IMR-90 (cell line): ENCODE measurements at regions not wholly inside any gene's neighbourhood (a gene's known extent, or its start where the extent isn't known, plus 50 kb on each side); places are given as distances from the start of the nearest gene placed in this dataset.

Experiments used
- ATAC-seq: fragments of 200-7000 bp; cut with Tn5 transposase; 2 replicates; pipeline ENCODE4 v1.9.1; 2020; ENCODE audit warnings: low read depth, mild to moderate bottlenecking, moderate library complexity
- BruUV-seq: library from RNA; stranded (reverse); fragments of 400-500 nt; replicated peaks from 2 replicates; lab custom pipeline; 2021; lab: Mats Ljungman, UMichigan
- CTCF ChIA-PET: fragments of 300-600 bp; formaldehyde crosslinking; extraction: SDS; loops from one replicate; lab custom pipeline; 2021; ENCODE audit warnings: antibody characterized with exemption; lab: Yijun Ruan, JAX
- POLR2A ChIA-PET: fragments of 300-600 bp; sonication (Branson Sonifier 250); formaldehyde crosslinking; loops from one replicate; lab custom pipeline; 2022; ENCODE audit warnings: antibody characterized with exemption; ENCODE audit not compliant: unreplicated experiment; lab: Charles Lee
- DNase-seq: peaks from one replicate; pipeline ENCODE4 v3.0.0; 2013
- H2AFZ ChIP-seq: replicated peaks from 2 replicates; pipeline ENCODE3; 2013; ENCODE audit warnings: low read length, mild to moderate bottlenecking; ENCODE audit not compliant: poor library complexity
- H2AK5ac ChIP-seq: 2 replicates; pipeline ENCODE4 v1.6.1; 2013; ENCODE audit warnings: low read depth, low read length, inconsistent platforms
- H2AK9ac ChIP-seq: replicated peaks from 2 replicates; pipeline ENCODE3; 2013; ENCODE audit warnings: mild to moderate bottlenecking, low read depth, low read length, moderate library complexity; ENCODE audit not compliant: poor library complexity
- H2BK120ac ChIP-seq: 2 replicates; pipeline ENCODE4 v1.6.1; 2013; ENCODE audit warnings: low read depth, low read length, inconsistent platforms
- H2BK15ac ChIP-seq: 3 replicates; pipeline ENCODE4 v1.6.1; 2013; ENCODE audit warnings: low read depth, low read length, inconsistent platforms
- H2BK20ac ChIP-seq: 2 replicates; pipeline ENCODE4 v1.6.1; 2013; ENCODE audit warnings: low read depth, mild to moderate bottlenecking, inconsistent platforms, low read length, moderate library complexity
- H2BK5ac ChIP-seq: 2 replicates; pipeline ENCODE4 v1.6.1; 2013; ENCODE audit warnings: mild to moderate bottlenecking, low read depth, low read length, inconsistent platforms; ENCODE audit not compliant: poor library complexity, severe bottlenecking
- H3K14ac ChIP-seq: replicated peaks from 2 replicates; pipeline ENCODE4 v1.6.1; 2013; ENCODE audit warnings: low read depth, low read length, inconsistent platforms
- H3K18ac ChIP-seq: 2 replicates; pipeline ENCODE4 v1.6.1; 2013; ENCODE audit warnings: low read depth, low read length, control low read depth
- H3K23ac ChIP-seq: 2 replicates; pipeline ENCODE4 v1.6.1; 2013; ENCODE audit warnings: low read depth, low read length, inconsistent platforms
- H3K27ac ChIP-seq: 2 replicates; pipeline ENCODE4 v1.5.1; 2013; ENCODE audit warnings: mild to moderate bottlenecking, control low read depth, low read length; ENCODE audit not compliant: insufficient read depth
- H3K27me3 ChIP-seq: 2 replicates; pipeline ENCODE4 v1.6.1; 2013; ENCODE audit warnings: low read length; ENCODE audit not compliant: control insufficient read depth, insufficient read depth
- H3K36me3 ChIP-seq: 2 replicates; pipeline ENCODE4 v1.6.1; 2013; ENCODE audit warnings: low read length, mixed read lengths; ENCODE audit not compliant: control insufficient read depth, insufficient read depth
- H3K4ac ChIP-seq: 2 replicates; pipeline ENCODE4 v1.6.1; 2013; ENCODE audit warnings: low read depth, low read length, inconsistent platforms
- H3K4me1 ChIP-seq: 2 replicates; pipeline ENCODE4 v1.6.1; 2013; ENCODE audit warnings: low read length, mixed read lengths; ENCODE audit not compliant: control insufficient read depth, insufficient read depth
- H3K4me2 ChIP-seq: 2 replicates; pipeline ENCODE4 v1.6.1; 2013; ENCODE audit warnings: low read depth, mild to moderate bottlenecking, control low read depth, low read length, moderate library complexity
- H3K4me3 ChIP-seq: 2 replicates; pipeline ENCODE4 v1.5.1; 2013; ENCODE audit warnings: low read depth, mild to moderate bottlenecking, control low read depth, low read length, moderate library complexity; ENCODE audit not compliant: insufficient read depth
- H3K56ac ChIP-seq: 2 replicates; pipeline ENCODE4 v1.6.1; 2013; ENCODE audit warnings: low read length, inconsistent platforms; ENCODE audit not compliant: insufficient read depth; ENCODE audit errors: extremely low read depth
- H3K79me1 ChIP-seq, 2 experiments: 2 replicates each; pipeline ENCODE4 v1.6.1; 2013; ENCODE audit warnings: low read length in 2 of 2, inconsistent platforms in 1 of 2, low read depth in 1 of 2
- H3K9ac ChIP-seq: 2 replicates; pipeline ENCODE4 v1.6.1; 2013; ENCODE audit warnings: low read depth, low read length, control low read depth
- H3K9me1 ChIP-seq: 2 replicates; pipeline ENCODE4 v1.6.1; 2013; ENCODE audit warnings: low read length, inconsistent platforms; ENCODE audit not compliant: insufficient read depth
- H3K9me3 ChIP-seq: 2 replicates; pipeline ENCODE4 v1.6.1; 2013; ENCODE audit warnings: low read length; ENCODE audit not compliant: control insufficient read depth, insufficient read depth
- H4K20me1 ChIP-seq: 2 replicates; pipeline ENCODE4 v1.6.1; 2013; ENCODE audit warnings: low read length, inconsistent platforms; ENCODE audit not compliant: insufficient read depth
- H4K5ac ChIP-seq: 2 replicates; pipeline ENCODE4 v1.6.1; 2013; ENCODE audit warnings: mild to moderate bottlenecking, low read depth, low read length, control low read depth
- H4K8ac ChIP-seq, 2 experiments: 2 replicates each; pipeline ENCODE4 v1.6.1; 2013; ENCODE audit warnings: low read depth in 2 of 2, low read length in 2 of 2, control low read depth in 1 of 2, inconsistent platforms in 1 of 2
- H4K91ac ChIP-seq: 2 replicates; pipeline ENCODE4 v1.6.1; 2013; ENCODE audit warnings: low read depth, low read length, inconsistent platforms; ENCODE audit not compliant: insufficient read depth
- BHLHE40 ChIP-seq: fragments of 150-350 bp; IDR thresholded peaks from 2 replicates; pipeline ENCODE4 v1.6.1; 2016; ENCODE audit warnings: mild to moderate bottlenecking, low read depth, low read length
- CEBPB ChIP-seq: IDR thresholded peaks from 2 replicates; pipeline ENCODE4 v1.6.1; 2012; ENCODE audit warnings: low read depth, low read length, improper control_type of control experiment
- CHD1 ChIP-seq: IDR thresholded peaks from 2 replicates; pipeline ENCODE4 v1.6.1; 2012; ENCODE audit warnings: low read depth, low read length, improper control_type of control experiment
- CTCF ChIP-seq: conservative IDR thresholded peaks from 2 replicates; pipeline ENCODE4 v1.5.1; 2012; ENCODE audit warnings: mild to moderate bottlenecking, low read depth, low read length, improper control_type of control experiment
- ELK1 ChIP-seq: fragments of 150-350 bp; IDR thresholded peaks from 2 replicates; pipeline ENCODE4 v1.6.1; 2016; ENCODE audit warnings: low read depth, mild to moderate bottlenecking, low read length, moderate library complexity, borderline replicate concordance
- MAFK ChIP-seq: IDR thresholded peaks from 2 replicates; pipeline ENCODE4 v1.6.1; 2012; ENCODE audit warnings: low read depth, low read length, improper control_type of control experiment
- NFE2L2 ChIP-seq: fragments of 150-350 bp; IDR thresholded peaks from 2 replicates; pipeline ENCODE4 v1.6.1; 2016; ENCODE audit warnings: low read depth, mild to moderate bottlenecking, low read length
- POLR2A ChIP-seq: IDR thresholded peaks from 2 replicates; pipeline ENCODE4 v1.6.1; 2012; ENCODE audit warnings: mild to moderate bottlenecking, low read depth, low read length
- RAD21 ChIP-seq: IDR thresholded peaks from 2 replicates; pipeline ENCODE4 v1.6.1; 2012; ENCODE audit warnings: low read length, improper control_type of control experiment
- RCOR1 ChIP-seq: IDR thresholded peaks from 2 replicates; pipeline ENCODE4 v1.6.1; 2012; ENCODE audit warnings: mild to moderate bottlenecking, low read length, improper control_type of control experiment; ENCODE audit not compliant: insufficient replicate concordance
- SMC3 ChIP-seq: fragments of 150-350 bp; IDR thresholded peaks from 2 replicates; pipeline ENCODE4 v1.6.1; 2016; ENCODE audit warnings: low read depth, mild to moderate bottlenecking, antibody characterized with exemption, low read length, moderate library complexity
- USF2 ChIP-seq: fragments of 150-350 bp; IDR thresholded peaks from 2 replicates; pipeline ENCODE4 v1.6.1; 2017; ENCODE audit warnings: mild to moderate bottlenecking, antibody characterized with exemption, low read length, low read depth
- WGBS, 2 experiments: methylation state at CpG; one replicate each; pipeline versions ENCODE4 v1.1.5 to v1.1.7; 2013; ENCODE audit warnings: missing lambda C conversion rate in 2 of 2; ENCODE audit not compliant: insufficient read length in 1 of 2; ENCODE audit errors: extremely low coverage in 2 of 2; 5-methylcytosine and 5-hydroxymethylcytosine counted together
- dilution Hi-C: fragments of 300-500 bp; cut with HindIII; formaldehyde crosslinking; loops from one replicate; pipeline ENCODE4 v1.14.3; 2018; ENCODE audit warnings: low sequenced_read_pairs; ENCODE audit not compliant: unreplicated experiment
- in situ Hi-C: fragments of 300-500 bp; cut with MboI; formaldehyde crosslinking; loops from 3 replicates; pipeline ENCODE4 v1.14.3; 2019; ENCODE audit warnings: low sequenced_read_pairs, inconsistent platforms, mixed read lengths
- intact Hi-C: fragments of 100-400 bp; cut with micrococcal nuclease; formaldehyde crosslinking; loops from 2 replicates; pipeline ENCODE4 v1.10.0; 2022

DNA sequence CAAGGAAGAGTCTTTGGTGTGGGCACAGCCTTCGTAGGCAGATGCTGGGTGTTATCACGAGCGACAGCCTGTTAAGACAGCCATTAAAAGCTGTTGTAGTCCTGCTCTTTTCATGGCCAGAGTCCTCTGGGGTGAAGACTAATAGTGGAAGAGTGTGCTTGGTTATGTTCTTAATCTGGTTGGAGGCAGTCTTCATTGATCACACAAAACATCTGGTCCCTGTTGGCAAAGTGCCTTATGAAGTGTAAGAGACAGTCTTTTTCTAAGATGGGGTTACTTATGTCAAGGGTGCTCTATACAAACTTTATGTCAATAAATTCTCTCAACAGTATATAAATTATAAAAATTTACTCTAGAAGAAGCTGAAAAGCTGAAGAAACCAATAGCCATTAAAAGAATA, 280.4 kb downstream of the CAAP1 start:
- no peak overlapping the region for H4K8ac ChIP-seq
- H3K4me3 ChIP-seq, result no peak overlapping the region
- H4K91ac ChIP-seq, result no peak overlapping the region
- H2AK5ac ChIP-seq, result no peak overlapping the region
- H3K23ac ChIP-seq, result no peak overlapping the region
- ATAC-seq, result no peak
- H4K5ac ChIP-seq, result no peak overlapping the region
- TF ChIP-seq POLR2A (no peak), CTCF (no peak), ELK1 (no peak), RAD21 (no peak), SMC3 (no peak), MAFK (no peak), RCOR1 (no peak), USF2 (no peak), CHD1 (no peak), CEBPB (no peak), NFE2L2 (no peak), BHLHE40 (no peak)
- in situ Hi-C loops, result no loop called here
- H2BK20ac ChIP-seq, result no peak overlapping the region
- no peaks in the 10 kb centered on the region for H3K27me3 ChIP-seq
- DNase-seq, result no peak
- H3K9me3 ChIP-seq, result no peaks in the 10 kb centered on the region
- no peak overlapping the region for H3K18ac ChIP-seq
- ChIA-PET CTCF (no interaction called here), POLR2A (interaction anchor here (0.6 kb wide), 1 partner anchor 1346 kb away, joined by 4 read pairs; no protein-coding TSS in a partner anchor)
- no peak overlapping the region for H2BK120ac ChIP-seq
- no peak overlapping the region for H3K9ac ChIP-seq
- H3K4ac ChIP-seq, result no peak overlapping the region
- H3K56ac ChIP-seq, result no peak overlapping the region
- dilution Hi-C loops, result no loop called here
- no peak overlapping the region for H3K14ac ChIP-seq
- intact Hi-C loops, result loop anchor here (5.0 kb wide), 1 partner anchor 285 kb away; no protein-coding TSS in a partner anchor
- H4K20me1 ChIP-seq, result no peaks in the 10 kb centered on the region
- no TSS peak for BruUV-seq
- H3K4me1 ChIP-seq, result no peaks in the 10 kb centered on the region
- no peak overlapping the region for H2BK15ac ChIP-seq
- WGBS, 2 experiments, result 8% methylated on average over 2 of the region's 3 CpGs; no CpG with 5 or more reads in 1 of the 2 experiments
- no peak overlapping the region for H2BK5ac ChIP-seq
- H3K9me1 ChIP-seq, result no peaks in the 10 kb centered on the region
- H2AK9ac ChIP-seq, result no peak overlapping the region
- H2AFZ ChIP-seq, result no peak overlapping the region
- no peaks in the 10 kb centered on the region for H3K79me1 ChIP-seq
- H3K36me3 ChIP-seq, result no peaks in the 10 kb centered on the region
- H3K27ac ChIP-seq, result no peak overlapping the region
- H3K4me2 ChIP-seq, result no peak overlapping the region
